ENCODE measurements at regions not wholly inside any gene's neighbourhood (a gene's known extent, or its start where the extent isn't known, plus 50 kb on each side); places are given as distances from the start of the nearest gene placed in this dataset.

GRCh38 chr4:81792521-81792920 lies 320.8 kb upstream of the RASGEF1B start:
- Mint-ChIP-seq H3K36me3 (ENCODE audit: insufficient read depth) (no peaks in the 10 kb centered on the region), H3K4me3 (ENCODE audit: low read depth) (no peak overlapping the region), H3K4me1 (ENCODE audit: low read depth) (peaks cover 9% of the 10 kb centered on the region), H3K27me3 (no peaks in the 10 kb centered on the region), H3K27ac (no peak overlapping the region), H3K9me3 (ENCODE audit: low read depth) (peaks cover 7% of the 10 kb centered on the region)
- DNase-seq (ENCODE audit: low spot score, unreplicated experiment), result no peak
- TF ChIP-seq CTCF (IDR thresholded peaks at IDR 0.05; ENCODE audit: unreplicated experiment), result no peak

- Mint-ChIP-seq H3K36me3 (ENCODE audit: insufficient read depth) (no peaks in the 10 kb centered on the region), H3K9me3 (ENCODE audit: low read depth) (peaks cover 4% of the 10 kb centered on the region), H3K27me3 (no peaks in the 10 kb centered on the region), H3K4me3 (ENCODE audit: low read depth) (no peak overlapping the region), H3K27ac (peak overlapping the region; percentile 73), H3K4me1 (ENCODE audit: low read depth) (peaks cover 23% of the 10 kb centered on the region)
- no peak for DNase-seq (ENCODE audit: low spot score, unreplicated experiment)
- TF ChIP-seq CTCF (IDR thresholded peaks at IDR 0.05; ENCODE audit: unreplicated experiment), result no peak
These were observed 318.8 kb upstream of the RASGEF1B start for GRCh38 chr4:81790477-81790876.

GRCh38 chr4:81789741-81790399 lies 318.2 kb upstream of the RASGEF1B start:
- Mint-ChIP-seq H3K4me3 (ENCODE audit: low read depth) (no peak overlapping the region), H3K9me3 (ENCODE audit: low read depth) (peaks cover 4% of the 10 kb centered on the region), H3K36me3 (ENCODE audit: insufficient read depth) (no peaks in the 10 kb centered on the region), H3K27ac (no peak overlapping the region), H3K27me3 (no peaks in the 10 kb centered on the region), H3K4me1 (ENCODE audit: low read depth) (peaks cover 26% of the 10 kb centered on the region)
- TF ChIP-seq CTCF (IDR thresholded peaks at IDR 0.05; ENCODE audit: unreplicated experiment), result no peak
- DNase-seq (ENCODE audit: low spot score, unreplicated experiment), result no peak

- DNase-seq (ENCODE audit: low spot score, unreplicated experiment), result no peak
- H3K4me3 Mint-ChIP-seq (ENCODE audit: low read depth), result no peak overlapping the region
- H3K9me3 Mint-ChIP-seq (ENCODE audit: low read depth), result peaks cover 4% of the 10 kb centered on the region
- H3K27me3 Mint-ChIP-seq, result no peaks in the 10 kb centered on the region
- no peak overlapping the region for H3K27ac Mint-ChIP-seq
- TF ChIP-seq CTCF (IDR thresholded peaks at IDR 0.05; ENCODE audit: unreplicated experiment), result no peak
- peaks cover 31% of the 10 kb centered on the region for H3K4me1 Mint-ChIP-seq (ENCODE audit: low read depth)
- H3K36me3 Mint-ChIP-seq (ENCODE audit: insufficient read depth), result no peaks in the 10 kb centered on the region
These were observed 317.5 kb upstream of the RASGEF1B start for GRCh38 chr4:81789158-81789557.

GRCh38 chr4:81786766-81787165 lies 315.1 kb upstream of the RASGEF1B start:
- Mint-ChIP-seq H3K27me3 (no peaks in the 10 kb centered on the region), H3K27ac (no peak overlapping the region), H3K36me3 (ENCODE audit: insufficient read depth) (no peaks in the 10 kb centered on the region), H3K4me3 (ENCODE audit: low read depth) (no peak overlapping the region), H3K9me3 (ENCODE audit: low read depth) (no peaks in the 10 kb centered on the region), H3K4me1 (ENCODE audit: low read depth) (peaks cover 43% of the 10 kb centered on the region)
- DNase-seq (ENCODE audit: low spot score, unreplicated experiment), result no peak
- no peak for TF ChIP-seq CTCF (IDR thresholded peaks at IDR 0.05; ENCODE audit: unreplicated experiment)
